ENCODE measurements at regions not wholly inside any gene's neighbourhood (a gene's known extent, or its start where the extent isn't known, plus 50 kb on each side); places are given as distances from the start of the nearest gene placed in this dataset.

GRCh38 chr5:86542532-86542931, 75.2 kb upstream of the COX7C start:
- H3K4me3 ChIP-seq (ENCODE audit: low read depth, low read length, poor library complexity, severe bottlenecking), result no peak overlapping the region
- H3K4me1 ChIP-seq (ENCODE audit: insufficient read depth, low read length, poor library complexity, severe bottlenecking), result no peaks in the 10 kb centered on the region
- no peak for DNase-seq (ENCODE audit: low spot score)
- TF ChIP-seq EZH2 (IDR thresholded peaks at IDR 0.05; ENCODE audit: borderline replicate concordance, low read depth, low read length, poor library complexity, severe bottlenecking), result no peak
- TF ChIP-seq CTCF (conservative IDR thresholded peaks at IDR 0.05; ENCODE audit: low read depth, low read length), result no peak
- H3K27ac ChIP-seq (ENCODE audit: low read depth, low read length, poor library complexity, severe bottlenecking), result no peak overlapping the region
- H3K9me3 ChIP-seq (ENCODE audit: low read depth, low read length, poor library complexity, severe bottlenecking), result no peaks in the 10 kb centered on the region
- BruUV-seq (replicated peaks), result no TSS peak
- no peaks in the 10 kb centered on the region for H3K27me3 ChIP-seq (replicated peaks; ENCODE audit: insufficient read depth, low read depth, low read length, poor library complexity)
- no peaks in the 10 kb centered on the region for H3K36me3 ChIP-seq (ENCODE audit: insufficient read depth, low read length, poor library complexity, severe bottlenecking)
- ChIA-PET POLR2A (ENCODE audit: low non-redundant PET) (no interaction called here), CTCF (interaction anchor here (0.6 kb wide), 1 partner anchor 241 kb away, joined by 3 read pairs; no protein-coding TSS in a partner anchor)
- intact Hi-C loops (cut with micrococcal nuclease; ENCODE audit: unreplicated experiment), result no loop called here

- no peak overlapping the region for H3K4me3 ChIP-seq (ENCODE audit: low read depth, low read length, poor library complexity, severe bottlenecking)
- no peaks in the 10 kb centered on the region for H3K36me3 ChIP-seq (ENCODE audit: insufficient read depth, low read length, poor library complexity, severe bottlenecking)
- CTCF ChIA-PET, result no interaction called here
- DNase-seq (ENCODE audit: low spot score), result peak; percentile 23
- no peak for TF ChIP-seq CTCF (conservative IDR thresholded peaks at IDR 0.05; ENCODE audit: low read depth, low read length)
- TF ChIP-seq EZH2 (IDR thresholded peaks at IDR 0.05; ENCODE audit: borderline replicate concordance, low read depth, low read length, poor library complexity, severe bottlenecking), result no peak
- intact Hi-C loops (cut with micrococcal nuclease; ENCODE audit: unreplicated experiment), result no loop called here
- BruUV-seq (replicated peaks), result no TSS peak
- POLR2A ChIA-PET (ENCODE audit: low non-redundant PET), result interaction anchor here (0.6 kb wide), 1 partner anchor 30 kb away, joined by 5 read pairs; no protein-coding TSS in a partner anchor
- H3K9me3 ChIP-seq (ENCODE audit: low read depth, low read length, poor library complexity, severe bottlenecking), result no peaks in the 10 kb centered on the region
- no peaks in the 10 kb centered on the region for H3K27me3 ChIP-seq (replicated peaks; ENCODE audit: insufficient read depth, low read depth, low read length, poor library complexity)
- no peak overlapping the region for H3K27ac ChIP-seq (ENCODE audit: low read depth, low read length, poor library complexity, severe bottlenecking)
- H3K4me1 ChIP-seq (ENCODE audit: insufficient read depth, low read length, poor library complexity, severe bottlenecking), result no peaks in the 10 kb centered on the region
Observed at GRCh38 chr5:86546044-86546443, 71.7 kb upstream of the COX7C start.

- Histone ChIP-seq H3K27me3 (replicated peaks; ENCODE audit: insufficient read depth, low read depth, low read length, poor library complexity) (no peaks in the 10 kb centered on the region), H3K27ac (ENCODE audit: low read depth, low read length, poor library complexity, severe bottlenecking) (no peak overlapping the region), H3K4me3 (ENCODE audit: low read depth, low read length, poor library complexity, severe bottlenecking) (no peak overlapping the region), H3K9me3 (ENCODE audit: low read depth, low read length, poor library complexity, severe bottlenecking) (no peaks in the 10 kb centered on the region), H3K4me1 (ENCODE audit: insufficient read depth, low read length, poor library complexity, severe bottlenecking) (no peaks in the 10 kb centered on the region), H3K36me3 (ENCODE audit: insufficient read depth, low read length, poor library complexity, severe bottlenecking) (no peaks in the 10 kb centered on the region)
- DNase-seq (ENCODE audit: low spot score), result no peak
- intact Hi-C loops (cut with micrococcal nuclease; ENCODE audit: unreplicated experiment), result no loop called here
- CTCF ChIA-PET, result no interaction called here
- no TSS peak for BruUV-seq (replicated peaks)
- no peak for TF ChIP-seq CTCF (conservative IDR thresholded peaks at IDR 0.05; ENCODE audit: low read depth, low read length)
- TF ChIP-seq EZH2 (IDR thresholded peaks at IDR 0.05; ENCODE audit: borderline replicate concordance, low read depth, low read length, poor library complexity, severe bottlenecking), result no peak
- POLR2A ChIA-PET (ENCODE audit: low non-redundant PET), result no interaction called here
Observed at GRCh38 chr5:86546582-86546981, 71.2 kb upstream of the COX7C start.

Data from A673 (cell line).